ENCODE measurements at regions not wholly inside any gene's neighbourhood (a gene's known extent, or its start where the extent isn't known, plus 50 kb on each side); places are given as distances from the start of the nearest gene placed in this dataset.

DNA sequence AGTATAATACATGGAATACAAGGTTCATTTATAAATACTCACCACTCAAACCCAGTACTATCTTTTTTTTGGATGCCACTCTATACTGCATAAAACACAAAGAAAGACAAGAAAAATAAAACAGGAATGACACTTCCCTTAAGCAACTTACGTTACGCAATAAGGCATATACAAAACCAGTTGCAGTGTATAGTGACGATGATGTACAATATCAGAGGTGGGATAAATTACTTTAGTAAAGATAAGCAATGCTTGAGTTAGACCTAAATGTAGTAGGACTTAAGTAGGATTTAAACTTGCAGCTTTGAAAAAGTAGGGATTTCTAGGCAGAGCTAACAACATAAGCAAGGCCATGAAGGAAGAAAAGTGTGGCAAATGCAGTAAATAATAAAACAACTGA is 374.9 kb downstream of the SPRY2 start:
- WGBS (ENCODE audit: extremely low coverage, insufficient read length, low lambda C conversion rate) = no CpG with 5 or more reads among the region's 3 CpGs
- Histone ChIP-seq H4K5ac (ENCODE audit: insufficient read length, low read depth, low read length) (no peak overlapping the region), H2AFZ (ENCODE audit: low read length) (no peak overlapping the region), H2BK20ac (ENCODE audit: low read depth, low read length, poor library complexity, severe bottlenecking) (no peak overlapping the region), H2BK12ac (ENCODE audit: insufficient read length, low read depth, low read length) (no peak overlapping the region), H3K18ac (ENCODE audit: insufficient read length, low read depth, low read length) (no peak overlapping the region), H3K27ac (ENCODE audit: insufficient read length, low read depth, low read length) (no peak overlapping the region), H4K91ac (ENCODE audit: insufficient read length, low read depth, low read length) (no peak overlapping the region), H3K4me1 (ENCODE audit: insufficient read depth, low read length) (no peaks in the 10 kb centered on the region; the same call in 1 of the 2 replicates), H3K56ac (ENCODE audit: insufficient read length, low read depth, low read length) (no peak overlapping the region), H2BK5ac (ENCODE audit: insufficient read length, low read length) (no peak overlapping the region), H3K14ac (ENCODE audit: insufficient read depth, low read length) (no peak overlapping the region), H3K79me1 (ENCODE audit: insufficient read depth, low read depth, low read length, poor library complexity, severe bottlenecking) (no peaks in the 10 kb centered on the region), H3K27me3 (ENCODE audit: insufficient read depth, low read length) (no peaks in the 10 kb centered on the region), H2BK15ac (ENCODE audit: low read depth, low read length) (no peak overlapping the region), H2BK120ac (ENCODE audit: low read depth, low read length, poor library complexity, severe bottlenecking) (no peak overlapping the region), H3K23ac (ENCODE audit: insufficient read length, low read depth, low read length) (no peak overlapping the region), H3K4me2 (ENCODE audit: insufficient read depth, insufficient read length, low read length) (no peak overlapping the region), H2AK5ac (ENCODE audit: insufficient read length, low read length) (no peak overlapping the region), H4K8ac (replicated peaks; ENCODE audit: insufficient read length, low read depth, low read length) (no peak overlapping the region), H3K79me2 (ENCODE audit: insufficient read depth, low read length) (no peaks in the 10 kb centered on the region), H3T11ph (ENCODE audit: low read length) (no peak overlapping the region), H3K9me3 (ENCODE audit: control insufficient read depth, low read depth, low read length) (no peaks in the 10 kb centered on the region), H4K20me1 (ENCODE audit: control insufficient read depth, insufficient read depth, insufficient read length) (no peaks in the 10 kb centered on the region), H3K9ac (ENCODE audit: extremely low read depth, insufficient read length, low read length) (no peak overlapping the region), H3K4ac (ENCODE audit: low read depth, low read length) (no peak overlapping the region), H3K23me2 (ENCODE audit: insufficient read length, low read depth, low read length, poor library complexity, severe bottlenecking) (no peaks in the 10 kb centered on the region)
- peaks cover 28 to 30% of the 10 kb centered on the region in 2 experiments for H3K9me3 Mint-ChIP-seq
- H3K36me3 Mint-ChIP-seq (ENCODE audit: insufficient read depth in 1 of 3, low read depth in 3 of 3) = peaks cover 9 to 28% (median 14%) of the 10 kb centered on the region in 3 experiments
- no peak overlapping the region for H3K4me3 Mint-ChIP-seq
- H3K27ac Mint-ChIP-seq = peak overlapping the region in 1 of 3 experiments; percentile 84; a peak in 3 of 7 replicates
- H3K4me1 Mint-ChIP-seq = peaks cover 14 to 20% of the 10 kb centered on the region in 2 experiments
- peaks cover 10% of the 10 kb centered on the region for H3K27me3 Mint-ChIP-seq (ENCODE audit: low read depth)
- no peak for TF ChIP-seq CTCF (conservative IDR thresholded peaks at IDR 0.05)
- no peak for DNase-seq
